HG02798 (cell line): ENCODE measurements at regions not wholly inside any gene's neighbourhood (a gene's known extent, or its start where the extent isn't known, plus 50 kb on each side); places are given as distances from the start of the nearest gene placed in this dataset.
A peak's percentile ranks its signal among the peaks of the same experiment; 100 is the strongest.
"Not testable (repeated sequence)": the region's sequence is repeated elsewhere in the genome, so short reads cannot be mapped to it uniquely, and the experiment has no call there.

ENCODE experiments used
- ATAC-seq: cut with Tn5 transposase; IDR thresholded peaks from one replicate; pipeline ENCODE4 v1.9.1; 2021; ENCODE audit warnings: mild to moderate bottlenecking; ENCODE audit not compliant: unreplicated experiment, poor library complexity

- no peak for ATAC-seq
Measured at GRCh38 chr6:62819640-62820039, 391.6 kb upstream of the FKBP1C start.

- no peak for ATAC-seq
Measured at GRCh38 chr6:62808565-62809293, 402.5 kb upstream of the FKBP1C start.

GRCh38 chr6:62805431-62805830 is 405.8 kb upstream of the FKBP1C start:
- no peak for ATAC-seq

- ATAC-seq, result no peak
Measured at GRCh38 chr6:62803094-62803493, 408.2 kb upstream of the FKBP1C start.

- no peak for ATAC-seq
Measured at GRCh38 chr6:62797190-62797589, 414.1 kb upstream of the FKBP1C start.

- peak; percentile 67 for ATAC-seq
Measured at GRCh38 chr6:62775427-62776022, 435.7 kb upstream of the FKBP1C start.

- ATAC-seq, result not testable (repeated sequence)
Measured at GRCh38 chr6:62766174-62766573, 445.1 kb upstream of the FKBP1C start.

- ATAC-seq, result no peak
Measured at GRCh38 chr6:62764841-62765240, 446.4 kb upstream of the FKBP1C start.

GRCh38 chr6:62763125-62763912 is 447.9 kb upstream of the FKBP1C start:
- no peak for ATAC-seq

GRCh38 chr6:62746968-62747367 is 460.9 kb upstream of the KHDRBS2 start:
- no peak for ATAC-seq

GRCh38 chr6:62746161-62746560 is 460.1 kb upstream of the KHDRBS2 start:
- ATAC-seq, result no peak

GRCh38 chr6:62740596-62740995 is 454.6 kb upstream of the KHDRBS2 start:
- no peak for ATAC-seq

GRCh38 chr6:62740171-62740570 is 454.1 kb upstream of the KHDRBS2 start:
- ATAC-seq, result no peak

GRCh38 chr6:62737792-62738191 is 451.8 kb upstream of the KHDRBS2 start:
- no peak for ATAC-seq

GRCh38 chr6:62721408-62721807 is 435.4 kb upstream of the KHDRBS2 start:
- ATAC-seq, result no peak

GRCh38 chr6:62716719-62717118 is 430.7 kb upstream of the KHDRBS2 start:
- no peak for ATAC-seq

GRCh38 chr6:62714112-62714511 is 428.1 kb upstream of the KHDRBS2 start:
- ATAC-seq, result no peak

- no peak for ATAC-seq
Measured at GRCh38 chr6:62711750-62712149, 425.7 kb upstream of the KHDRBS2 start.

- ATAC-seq, result no peak
Measured at GRCh38 chr6:62707914-62708313, 421.9 kb upstream of the KHDRBS2 start.

- no peak for ATAC-seq
Measured at GRCh38 chr6:62707156-62707555, 421.1 kb upstream of the KHDRBS2 start.

GRCh38 chr6:62683063-62683462 is 397.0 kb upstream of the KHDRBS2 start:
- ATAC-seq, result no peak
